A673 (cell line): ENCODE measurements at regions not wholly inside any gene's neighbourhood (a gene's known extent, or its start where the extent isn't known, plus 50 kb on each side); places are given as distances from the start of the nearest gene placed in this dataset.

Source experiments
- BruUV-seq: library from RNA; stranded (reverse); fragments of 400-500 nt; replicated peaks from 2 replicates; lab custom pipeline; 2021; lab: Mats Ljungman, UMichigan
- CTCF ChIA-PET: fragments of 300-600 bp; sonication (Branson Sonifier 250); formaldehyde crosslinking; loops from one replicate; lab custom pipeline; 2022; ENCODE audit warnings: antibody characterized with exemption; lab: Charles Lee
- POLR2A ChIA-PET: fragments of 300-600 bp; sonication (Branson Sonifier 250); formaldehyde crosslinking; loops from one replicate; lab custom pipeline; 2022; ENCODE audit warnings: antibody characterized with exemption; ENCODE audit not compliant: low non-redundant PET; lab: Charles Lee
- DNase-seq: peaks from one replicate; pipeline ENCODE4 v3.0.0-alpha.2; 2015; ENCODE audit warnings: low spot score
- H3K27ac ChIP-seq: fragments of 200-600 bp; sonication (generic); 2 replicates; pipeline ENCODE4 v1.5.1; 2016; ENCODE audit warnings: mixed run types, low read depth, mild to moderate bottlenecking, mixed read lengths, antibody characterized with exemption, low read length; ENCODE audit not compliant: poor library complexity, severe bottlenecking
- H3K27me3 ChIP-seq: fragments of 200-600 bp; sonication (generic); replicated peaks from 2 replicates; pipeline ENCODE4 v1.6.1; 2017; ENCODE audit warnings: mixed run types, low read depth, mild to moderate bottlenecking, mixed read lengths, antibody characterized with exemption, low read length; ENCODE audit not compliant: insufficient read depth, poor library complexity
- H3K36me3 ChIP-seq: fragments of 200-600 bp; sonication (generic); 2 replicates; pipeline ENCODE4 v1.6.1; 2016; ENCODE audit warnings: mixed run types, mild to moderate bottlenecking, mixed read lengths, antibody characterized with exemption, low read length; ENCODE audit not compliant: insufficient read depth, poor library complexity, severe bottlenecking
- H3K4me1 ChIP-seq: fragments of 200-600 bp; sonication (generic); 2 replicates; pipeline ENCODE4 v1.6.1; 2017; ENCODE audit warnings: mixed run types, mild to moderate bottlenecking, mixed read lengths, antibody characterized with exemption, low read length; ENCODE audit not compliant: insufficient read depth, poor library complexity, severe bottlenecking
- H3K4me3 ChIP-seq: fragments of 200-600 bp; sonication (generic); 2 replicates; pipeline ENCODE4 v1.5.1; 2016; ENCODE audit warnings: low read depth, mixed run types, mild to moderate bottlenecking, mixed read lengths, low read length; ENCODE audit not compliant: poor library complexity, severe bottlenecking
- H3K9me3 ChIP-seq: fragments of 200-600 bp; sonication (generic); 2 replicates; pipeline ENCODE4 v1.6.1; 2016; ENCODE audit warnings: mixed run types, low read depth, mild to moderate bottlenecking, mixed read lengths, antibody characterized with exemption, low read length; ENCODE audit not compliant: poor library complexity, severe bottlenecking
- EZH2 ChIP-seq: fragments of 200-600 bp; sonication (generic); IDR thresholded peaks from 2 replicates; pipeline ENCODE4 v1.6.1; 2017; ENCODE audit warnings: borderline replicate concordance, low read depth, mild to moderate bottlenecking, mixed read lengths, antibody characterized with exemption, low read length; ENCODE audit not compliant: poor library complexity, severe bottlenecking
- intact Hi-C: fragments of 100-400 bp; cut with micrococcal nuclease; formaldehyde crosslinking; loops from one replicate; pipeline ENCODE4 v1.10.0; 2022; ENCODE audit not compliant: unreplicated experiment
- TF ChIP-seq, protein P1 (sequence below): fragments of 300-800, 200-600 bp; sonication (generic); conservative IDR thresholded peaks from 2 replicates; pipeline ENCODE4 v1.5.1; 2017; ENCODE audit warnings: low read depth, mild to moderate bottlenecking, antibody characterized with exemption, low read length, moderate library complexity, mixed read lengths

DNA sequence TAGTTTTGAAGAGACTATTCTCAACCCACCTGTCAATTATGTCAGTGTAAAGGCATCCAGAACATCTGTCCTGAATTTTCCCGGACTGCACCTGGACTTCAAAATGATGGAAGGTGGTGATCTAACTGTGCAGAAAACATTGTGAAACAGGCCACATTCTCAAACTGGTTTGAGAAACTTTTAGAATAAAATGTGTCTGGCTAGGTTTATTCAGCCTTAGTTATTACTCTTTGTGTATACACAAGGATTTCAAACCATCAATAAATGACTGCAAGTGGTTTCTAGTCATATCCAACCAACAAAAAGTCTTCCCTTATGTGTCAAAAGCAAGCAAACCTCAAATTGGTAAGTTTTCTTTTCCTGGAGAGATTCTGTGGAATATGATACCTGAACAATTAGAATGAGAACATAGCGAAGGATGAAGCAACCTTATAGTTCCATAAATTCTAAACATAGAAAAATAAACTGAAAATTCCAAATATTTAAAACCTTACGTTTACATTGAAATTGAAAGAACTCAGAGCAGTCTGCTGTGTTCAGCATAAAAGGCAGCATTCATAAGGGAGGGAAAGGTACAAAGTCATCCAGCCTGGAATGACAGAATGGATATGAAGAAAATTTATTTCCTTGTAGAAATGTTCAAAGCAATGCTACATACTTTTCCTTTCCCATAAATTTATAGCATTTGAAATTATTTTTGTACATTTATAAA lies 306.6 kb upstream of the TGFBR2 start:
- no peak overlapping the region for H3K27ac ChIP-seq
- DNase-seq: no peak
- H3K36me3 ChIP-seq: no peaks in the 10 kb centered on the region
- no peaks in the 10 kb centered on the region for H3K27me3 ChIP-seq
- TF ChIP-seq EZH2: no peak
- TF ChIP-seq, protein P1, sequence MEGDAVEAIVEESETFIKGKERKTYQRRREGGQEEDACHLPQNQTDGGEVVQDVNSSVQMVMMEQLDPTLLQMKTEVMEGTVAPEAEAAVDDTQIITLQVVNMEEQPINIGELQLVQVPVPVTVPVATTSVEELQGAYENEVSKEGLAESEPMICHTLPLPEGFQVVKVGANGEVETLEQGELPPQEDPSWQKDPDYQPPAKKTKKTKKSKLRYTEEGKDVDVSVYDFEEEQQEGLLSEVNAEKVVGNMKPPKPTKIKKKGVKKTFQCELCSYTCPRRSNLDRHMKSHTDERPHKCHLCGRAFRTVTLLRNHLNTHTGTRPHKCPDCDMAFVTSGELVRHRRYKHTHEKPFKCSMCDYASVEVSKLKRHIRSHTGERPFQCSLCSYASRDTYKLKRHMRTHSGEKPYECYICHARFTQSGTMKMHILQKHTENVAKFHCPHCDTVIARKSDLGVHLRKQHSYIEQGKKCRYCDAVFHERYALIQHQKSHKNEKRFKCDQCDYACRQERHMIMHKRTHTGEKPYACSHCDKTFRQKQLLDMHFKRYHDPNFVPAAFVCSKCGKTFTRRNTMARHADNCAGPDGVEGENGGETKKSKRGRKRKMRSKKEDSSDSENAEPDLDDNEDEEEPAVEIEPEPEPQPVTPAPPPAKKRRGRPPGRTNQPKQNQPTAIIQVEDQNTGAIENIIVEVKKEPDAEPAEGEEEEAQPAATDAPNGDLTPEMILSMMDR: no peak
- no TSS peak for BruUV-seq
- peaks cover 3% of the 10 kb centered on the region for H3K9me3 ChIP-seq
- POLR2A ChIA-PET: no interaction called here
- CTCF ChIA-PET: no interaction called here
- intact Hi-C loops: no loop called here
- H3K4me3 ChIP-seq: no peak overlapping the region
- no peaks in the 10 kb centered on the region for H3K4me1 ChIP-seq

GRCh38 chr3:30300809-30301208 lies 305.6 kb upstream of the TGFBR2 start:
- CTCF ChIA-PET: no interaction called here
- intact Hi-C loops: no loop called here

GRCh38 chr3:30302027-30302426 lies 304.4 kb upstream of the TGFBR2 start:
- DNase-seq: no peak
- Histone ChIP-seq H3K27ac (no peak overlapping the region), H3K27me3 (no peaks in the 10 kb centered on the region), H3K9me3 (peaks cover 3% of the 10 kb centered on the region), H3K4me3 (no peak overlapping the region), H3K4me1 (no peaks in the 10 kb centered on the region), H3K36me3 (no peaks in the 10 kb centered on the region)
- CTCF ChIA-PET: no interaction called here
- TF ChIP-seq, protein P1: no peak
- TF ChIP-seq EZH2: no peak
- POLR2A ChIA-PET: no interaction called here
- intact Hi-C loops: no loop called here
- BruUV-seq: no TSS peak

More at GRCh38 chr3:30300809-30301208, 305.6 kb upstream of the TGFBR2 start:
- Histone ChIP-seq H3K9me3 (peaks cover 3% of the 10 kb centered on the region), H3K4me1 (no peaks in the 10 kb centered on the region), H3K4me3 (no peak overlapping the region), H3K36me3 (no peaks in the 10 kb centered on the region), H3K27ac (no peak overlapping the region), H3K27me3 (no peaks in the 10 kb centered on the region)
- no TSS peak for BruUV-seq
- TF ChIP-seq EZH2: no peak
- TF ChIP-seq, protein P1: no peak
- POLR2A ChIA-PET: no interaction called here
- DNase-seq: no peak
